ENCODE measurements at regions not wholly inside any gene's neighbourhood (a gene's known extent, or its start where the extent isn't known, plus 50 kb on each side); places are given as distances from the start of the nearest gene placed in this dataset.

DNA sequence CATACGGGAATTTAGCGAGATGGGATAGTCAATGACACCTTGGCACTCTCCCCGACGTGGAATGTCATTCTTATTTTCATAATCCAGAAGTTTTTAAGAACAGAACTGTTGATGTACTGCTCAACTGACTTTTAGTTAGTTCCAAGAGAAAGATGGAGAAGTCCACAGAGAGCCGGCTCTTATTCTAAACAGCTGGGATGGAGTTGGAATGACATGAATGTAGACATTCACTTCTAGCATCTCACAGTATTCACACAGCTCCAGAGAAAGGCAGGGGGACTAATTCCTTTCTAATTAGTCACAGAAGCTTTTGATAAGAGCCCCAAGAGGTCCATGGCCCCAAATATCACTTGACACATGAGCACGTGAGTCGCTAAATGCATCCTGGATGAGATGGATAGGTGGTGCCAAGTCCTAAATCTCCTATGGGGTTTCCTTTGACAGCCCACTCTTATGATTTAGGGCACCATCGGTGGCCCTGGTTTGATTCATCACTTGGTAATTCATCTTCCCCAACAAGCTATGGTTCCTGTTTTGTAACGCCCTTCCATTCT, 420.3 kb upstream of the AUTS2 start:
- DNase-seq (ENCODE audit: low read depth in 4 of 4, low spot score in 3 of 4) = no peak

- no peak for DNase-seq (ENCODE audit: low read depth in 4 of 4, low spot score in 3 of 4)
These were observed 417.6 kb upstream of the AUTS2 start for GRCh38 chr7:69180662-69181061.

- DNase-seq (ENCODE audit: low read depth in 4 of 4, low spot score in 3 of 4) = no peak
These were observed 415.4 kb upstream of the AUTS2 start for GRCh38 chr7:69182596-69183467.

GRCh38 chr7:69184339-69184738, 413.9 kb upstream of the AUTS2 start:
- DNase-seq (ENCODE audit: low read depth in 4 of 4, low spot score in 3 of 4) = no peak

GRCh38 chr7:69185170-69185569, 413.1 kb upstream of the AUTS2 start:
- no peak for DNase-seq (ENCODE audit: low read depth in 4 of 4, low spot score in 3 of 4)

DNA sequence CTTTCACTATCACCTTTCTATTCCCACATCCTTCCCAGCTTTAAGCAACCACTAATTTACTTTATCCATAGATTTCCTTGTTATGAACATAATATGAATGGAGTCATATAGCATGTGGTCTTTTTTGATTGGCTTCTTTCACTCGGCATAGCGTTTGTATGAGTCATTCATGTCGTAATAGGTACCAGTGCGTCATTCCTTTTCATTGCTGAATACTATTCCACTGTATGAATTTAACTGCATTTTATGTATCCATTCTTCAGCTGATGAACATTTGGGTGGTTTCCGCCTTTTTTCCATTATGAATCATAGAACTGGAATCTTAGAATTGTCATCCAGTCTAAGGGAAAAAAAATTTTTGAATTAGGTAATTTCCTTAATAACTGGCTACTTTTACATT, 411.3 kb upstream of the AUTS2 start:
- no peak for DNase-seq (ENCODE audit: low read depth in 4 of 4, low spot score in 3 of 4)

DNA sequence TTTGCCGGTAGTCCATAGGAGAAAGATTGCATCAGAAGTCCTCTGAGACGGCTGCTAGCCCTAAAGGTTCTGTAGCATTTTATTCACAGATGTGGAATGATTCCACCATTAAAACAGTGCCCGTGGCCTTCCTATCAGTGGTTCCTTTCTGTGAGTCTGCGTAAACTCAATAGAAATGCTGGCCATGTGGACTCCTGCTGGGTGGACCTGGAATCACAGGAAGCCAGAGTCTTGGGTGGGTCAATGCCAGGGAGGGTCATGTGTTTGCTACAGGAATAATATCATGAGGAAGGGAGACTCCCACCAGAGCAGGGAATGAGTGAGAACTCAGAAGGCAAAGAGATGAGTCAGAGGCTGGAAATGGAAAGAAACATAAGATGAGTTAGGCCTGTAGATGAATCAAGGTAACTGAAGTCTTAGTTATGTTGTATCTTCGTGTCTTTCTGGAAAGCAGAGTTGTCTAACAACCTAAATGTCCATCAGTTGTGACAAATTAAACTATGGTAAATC, 410.4 kb upstream of the AUTS2 start:
- DNase-seq (ENCODE audit: low read depth in 4 of 4, low spot score in 3 of 4) = no peak

DNA sequence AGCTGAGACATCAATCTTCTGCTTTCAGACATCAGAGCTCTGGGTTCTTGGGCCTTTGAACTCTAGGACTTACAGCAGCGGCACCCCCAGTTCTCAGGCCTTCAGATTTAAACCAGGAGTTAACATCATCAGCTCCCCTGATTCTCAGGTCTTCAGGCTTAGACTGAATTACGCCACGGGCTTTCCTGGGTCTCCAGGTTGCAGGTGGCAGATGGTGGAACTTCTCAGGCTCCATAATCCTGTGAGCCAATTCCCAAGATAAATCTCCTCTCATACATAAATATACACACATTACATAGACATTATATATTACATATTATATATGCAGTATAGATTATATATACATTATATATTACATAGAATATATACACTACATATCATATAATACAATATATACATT, 408.9 kb upstream of the AUTS2 start:
- DNase-seq (ENCODE audit: low read depth in 4 of 4, low spot score in 3 of 4) = no peak

GRCh38 chr7:69190025-69190424, 408.2 kb upstream of the AUTS2 start:
- DNase-seq (ENCODE audit: low read depth in 4 of 4, low spot score in 3 of 4) = no peak

DNA sequence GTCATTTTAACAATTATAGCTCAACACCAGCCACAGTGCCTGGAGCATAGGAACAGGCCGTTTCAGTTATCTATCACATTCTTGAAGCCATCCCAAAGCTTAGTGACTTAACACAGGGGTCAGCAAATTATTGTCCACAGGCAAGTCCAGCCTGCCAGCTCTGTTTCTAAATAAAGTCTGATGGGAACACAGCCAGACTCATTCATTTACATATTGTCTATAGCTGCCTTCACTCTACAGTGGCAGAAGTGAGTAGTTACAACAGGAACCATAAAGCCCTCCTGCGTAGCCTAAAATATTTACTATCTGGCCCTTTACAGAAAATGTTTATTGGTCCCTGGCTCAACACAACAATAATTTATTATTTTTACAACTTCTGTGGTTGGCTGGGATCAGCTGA, 407.5 kb upstream of the AUTS2 start:
- no peak for DNase-seq (ENCODE audit: low read depth in 4 of 4, low spot score in 3 of 4)

GRCh38 chr7:69192134-69192533, 406.1 kb upstream of the AUTS2 start:
- DNase-seq (ENCODE audit: low read depth in 4 of 4, low spot score in 3 of 4) = peak in 1 of 4 donors; percentile 24

DNA sequence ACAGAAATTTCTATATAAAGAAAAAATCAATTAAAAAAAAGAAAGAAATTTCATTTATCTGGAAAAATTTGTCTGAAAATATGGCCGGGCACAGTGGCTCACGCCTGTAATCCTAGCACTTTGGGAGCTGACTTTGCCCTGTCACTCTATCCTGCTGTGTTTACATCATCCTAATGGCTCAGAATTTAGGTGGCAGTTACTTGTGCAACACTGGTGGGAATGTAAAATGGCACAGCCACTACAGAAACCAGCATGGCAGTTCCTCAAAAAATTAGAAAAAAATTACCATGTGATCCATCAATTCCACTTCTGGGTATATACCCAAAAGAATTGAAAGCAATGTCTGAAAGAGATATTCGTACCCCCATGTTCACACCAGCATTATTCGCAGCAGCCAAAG, 405.2 kb upstream of the AUTS2 start:
- no peak for DNase-seq (ENCODE audit: low read depth in 4 of 4, low spot score in 3 of 4)

DNA sequence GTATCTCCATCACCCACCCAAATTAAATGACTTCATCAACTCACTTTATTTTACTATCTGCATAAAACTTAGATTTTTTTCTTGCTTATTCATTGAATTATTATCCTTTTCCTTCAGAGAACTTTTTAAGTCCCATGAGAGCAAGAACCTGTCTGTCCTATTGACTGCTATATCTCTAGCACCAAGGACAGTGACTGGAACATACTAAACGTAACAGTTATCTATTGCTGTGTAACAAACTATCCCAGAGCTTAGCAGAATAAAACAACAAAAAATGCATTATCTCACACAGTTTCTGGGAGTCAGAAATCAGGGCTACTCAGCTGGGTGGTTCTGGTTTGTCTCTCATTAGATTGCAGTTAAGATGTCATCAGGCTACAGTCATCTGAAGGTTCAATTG, 401.7 kb upstream of the AUTS2 start:
- no peak for DNase-seq (ENCODE audit: low read depth in 4 of 4, low spot score in 3 of 4)

GRCh38 chr7:69198250-69198649, 400.0 kb upstream of the AUTS2 start:
- DNase-seq (ENCODE audit: low read depth in 4 of 4, low spot score in 3 of 4) = no peak

- DNase-seq (ENCODE audit: low read depth in 4 of 4, low spot score in 3 of 4) = no peak
These were observed 399.2 kb upstream of the AUTS2 start for GRCh38 chr7:69199041-69199440.

- no peak for DNase-seq (ENCODE audit: low read depth in 4 of 4, low spot score in 3 of 4)
These were observed 398.6 kb upstream of the AUTS2 start for GRCh38 chr7:69199661-69200060.

GRCh38 chr7:69203871-69204270, 394.4 kb upstream of the AUTS2 start:
- DNase-seq (ENCODE audit: low read depth in 4 of 4, low spot score in 3 of 4) = no peak

GRCh38 chr7:69204943-69205342, 393.3 kb upstream of the AUTS2 start:
- DNase-seq (ENCODE audit: low read depth in 4 of 4, low spot score in 3 of 4) = no peak

GRCh38 chr7:69205581-69205980, 392.7 kb upstream of the AUTS2 start:
- DNase-seq (ENCODE audit: low read depth in 4 of 4, low spot score in 3 of 4) = no peak

DNA sequence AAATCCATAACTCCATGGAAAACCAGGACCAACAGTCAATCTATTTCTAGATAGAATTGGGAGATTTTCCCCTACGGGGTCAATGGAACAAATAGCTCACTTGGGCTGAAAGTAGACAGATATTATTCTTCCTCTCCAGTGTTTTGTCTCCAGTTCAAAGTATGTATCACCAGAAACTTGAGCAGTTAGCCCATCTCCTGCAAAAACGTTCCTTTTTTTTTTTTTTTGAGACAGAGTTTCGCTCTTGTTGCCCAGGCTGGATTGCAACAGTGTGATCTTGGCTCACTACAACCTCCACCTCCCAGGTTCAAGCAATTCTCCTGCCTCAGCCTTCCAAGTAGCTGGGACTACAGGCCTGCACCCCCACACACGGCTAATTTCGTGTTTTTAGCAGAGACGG, 390.0 kb upstream of the AUTS2 start:
- no peak for DNase-seq (ENCODE audit: low read depth in 4 of 4, low spot score in 3 of 4)

DNA sequence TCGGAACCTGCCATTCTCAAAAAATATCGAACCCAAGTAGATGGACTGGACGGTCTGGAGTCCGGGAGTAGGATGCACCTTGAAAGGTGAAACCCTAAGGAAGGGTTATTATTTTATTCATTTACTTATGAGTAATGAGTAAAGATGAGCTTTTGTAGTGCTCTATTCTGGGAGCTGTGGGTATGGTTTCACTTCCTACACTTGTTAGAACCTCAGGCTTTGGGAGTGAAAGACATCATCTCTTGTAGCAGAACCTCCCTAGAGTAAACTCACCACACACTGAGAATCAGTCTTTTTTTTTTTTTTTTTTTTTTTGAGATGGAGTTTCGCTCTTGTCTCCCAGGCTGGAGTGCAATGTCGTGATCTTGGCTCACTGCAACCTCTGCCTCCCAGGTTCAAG, 389.4 kb upstream of the AUTS2 start:
- no peak for DNase-seq (ENCODE audit: low read depth in 4 of 4, low spot score in 3 of 4)

- no peak for DNase-seq (ENCODE audit: low read depth in 4 of 4, low spot score in 3 of 4)
These were observed 386.9 kb upstream of the AUTS2 start for GRCh38 chr7:69211336-69211735.

Measured in left renal pelvis (tissue), 4 donors.